Neural cell (in vitro differentiated cells): ENCODE measurements at regions not wholly inside any gene's neighbourhood (a gene's known extent, or its start where the extent isn't known, plus 50 kb on each side); places are given as distances from the start of the nearest gene placed in this dataset.

Source experiments
- H2AFZ ChIP-seq: fragments of 200-600, 300-800 bp; sonication (generic), shearing (Covaris generic); 2 replicates; pipeline ENCODE4 v1.6.0; 2014; ENCODE audit warnings: low read depth, mild to moderate bottlenecking, antibody characterized with exemption, low read length, moderate library complexity
- H3F3A ChIP-seq: fragments of 200-600 bp; shearing (Covaris generic); 2 replicates; pipeline ENCODE4 v1.6.1; 2016; ENCODE audit warnings: mild to moderate bottlenecking, moderate library complexity, mixed read lengths, antibody characterized with exemption, low read length; ENCODE audit not compliant: insufficient read depth, poor library complexity, severe bottlenecking
- H3K27ac ChIP-seq: fragments of 200-600, 300-800 bp; sonication (generic), shearing (Covaris generic); 2 replicates; pipeline ENCODE4 v1.5.1; 2014; ENCODE audit warnings: mild to moderate bottlenecking, low read length, moderate library complexity
- H3K27me3 ChIP-seq: fragments of 300-800, 200-600 bp; sonication (generic), shearing (Covaris generic); 2 replicates; pipeline ENCODE4 v1.6.0; 2014; ENCODE audit warnings: mild to moderate bottlenecking, low read depth, low read length, moderate library complexity; ENCODE audit not compliant: insufficient read depth
- H3K36me3 ChIP-seq: fragments of 300-800, 200-600 bp; sonication (generic), shearing (Covaris generic); 2 replicates; pipeline ENCODE4 v1.5.1; 2014; ENCODE audit warnings: mild to moderate bottlenecking, antibody characterized with exemption, low read length, moderate library complexity; ENCODE audit not compliant: insufficient read depth
- H3K4me2 ChIP-seq: fragments of 300-800, 200-600 bp; sonication (generic), shearing (Covaris generic); 2 replicates; pipeline ENCODE4 v1.6.0; 2014; ENCODE audit warnings: mild to moderate bottlenecking, low read length
- H3K4me3 ChIP-seq: fragments of 300-800, 200-600 bp; sonication (generic), shearing (Covaris generic); 2 replicates; pipeline ENCODE4 v1.5.1; 2014; ENCODE audit warnings: mild to moderate bottlenecking, low read length, moderate library complexity
- H3K79me2 ChIP-seq: fragments of 200-600 bp; shearing (Covaris generic); replicated peaks from 2 replicates; pipeline ENCODE4 v1.6.0; 2014; ENCODE audit warnings: mild to moderate bottlenecking, low read length, moderate library complexity; ENCODE audit not compliant: insufficient read depth
- H3K9ac ChIP-seq: fragments of 300-800, 200-600 bp; sonication (generic), shearing (Covaris generic); 2 replicates; pipeline ENCODE4 v1.6.1; 2016; ENCODE audit warnings: mild to moderate bottlenecking, low read length, mixed read lengths
- H3K9me2 ChIP-seq: fragments of 200-600 bp; shearing (Covaris generic); 2 replicates; pipeline ENCODE4 v1.6.1; 2016; ENCODE audit warnings: mild to moderate bottlenecking, low read length, mixed read lengths; ENCODE audit not compliant: insufficient read depth
- H3K9me3 ChIP-seq: fragments of 200-600, 300-800 bp; sonication (generic), shearing (Covaris generic); 2 replicates; pipeline ENCODE4 v1.6.1; 2016; ENCODE audit warnings: mild to moderate bottlenecking, mixed run types, low read length, moderate library complexity, mixed read lengths
- H4K20me1 ChIP-seq: fragments of 200-600 bp; shearing (Covaris generic); 2 replicates; pipeline ENCODE4 v1.6.1; 2016; ENCODE audit warnings: mild to moderate bottlenecking, mixed run types; ENCODE audit not compliant: insufficient read depth
- EP300 ChIP-seq: fragments of 450-650 bp; conservative IDR thresholded peaks from 2 replicates; pipeline ENCODE4 v1.6.1; 2014; ENCODE audit warnings: antibody characterized with exemption, mild to moderate bottlenecking, moderate library complexity; ENCODE audit not compliant: poor library complexity, severe bottlenecking
- EZH2 ChIP-seq: fragments of 200-600, 300-800 bp; shearing (Covaris generic), sonication (generic); IDR thresholded peaks from 2 replicates; pipeline ENCODE4 v1.6.1; 2014; ENCODE audit warnings: antibody characterized with exemption, low read length, borderline replicate concordance, mild to moderate bottlenecking; ENCODE audit not compliant: insufficient read depth, poor library complexity, severe bottlenecking
- MXI1 ChIP-seq: fragments of 450-650 bp; conservative IDR thresholded peaks from 2 replicates; pipeline ENCODE4 v1.6.1; 2014; ENCODE audit warnings: antibody characterized with exemption, mild to moderate bottlenecking; ENCODE audit not compliant: poor library complexity, severe bottlenecking
- POLR2AphosphoS5 ChIP-seq: IDR thresholded peaks from 2 replicates; pipeline ENCODE4 v1.6.1; 2012
- RAD21 ChIP-seq: fragments of 450-650 bp; conservative IDR thresholded peaks from 2 replicates; pipeline ENCODE4 v1.6.1; 2014; ENCODE audit warnings: antibody characterized with exemption, mild to moderate bottlenecking, moderate library complexity
- SMC3 ChIP-seq: fragments of 450-650 bp; conservative IDR thresholded peaks from 2 replicates; pipeline ENCODE4 v1.6.1; 2014; ENCODE audit warnings: antibody characterized with exemption, mild to moderate bottlenecking, moderate library complexity; ENCODE audit not compliant: poor library complexity
- TAF1 ChIP-seq: IDR thresholded peaks from 2 replicates; pipeline ENCODE4 v1.6.1; 2012; ENCODE audit warnings: low read depth
- TF ChIP-seq, protein P1 (sequence below): IDR thresholded peaks from 2 replicates; pipeline ENCODE4 v1.6.1; 2012; ENCODE audit warnings: borderline replicate concordance
- TF ChIP-seq, protein P2 (sequence below): fragments of 450-650 bp; IDR thresholded peaks from 2 replicates; pipeline ENCODE4 v1.5.1; 2014; ENCODE audit warnings: antibody characterized with exemption, mild to moderate bottlenecking, moderate library complexity; ENCODE audit not compliant: poor library complexity, severe bottlenecking

GRCh38 chr11:95688015-95688414, 101.6 kb downstream of the FAM76B start:
- H3K27me3 ChIP-seq: no peaks in the 10 kb centered on the region

GRCh38 chr11:95686265-95686664, 103.3 kb downstream of the FAM76B start:
- Histone ChIP-seq H3K79me2 (no peaks in the 10 kb centered on the region), H3K27me3 (no peaks in the 10 kb centered on the region), H3K9me3 (no peaks in the 10 kb centered on the region), H3K9ac (no peak overlapping the region), H3F3A (no peaks in the 10 kb centered on the region), H3K27ac (no peak overlapping the region), H3K4me3 (no peak overlapping the region), H4K20me1 (no peaks in the 10 kb centered on the region), H3K4me2 (no peak overlapping the region), H3K36me3 (no peaks in the 10 kb centered on the region), H3K9me2 (no peaks in the 10 kb centered on the region), H2AFZ (no peak overlapping the region)
- TF ChIP-seq MXI1: no peak
- TF ChIP-seq, protein P1, sequence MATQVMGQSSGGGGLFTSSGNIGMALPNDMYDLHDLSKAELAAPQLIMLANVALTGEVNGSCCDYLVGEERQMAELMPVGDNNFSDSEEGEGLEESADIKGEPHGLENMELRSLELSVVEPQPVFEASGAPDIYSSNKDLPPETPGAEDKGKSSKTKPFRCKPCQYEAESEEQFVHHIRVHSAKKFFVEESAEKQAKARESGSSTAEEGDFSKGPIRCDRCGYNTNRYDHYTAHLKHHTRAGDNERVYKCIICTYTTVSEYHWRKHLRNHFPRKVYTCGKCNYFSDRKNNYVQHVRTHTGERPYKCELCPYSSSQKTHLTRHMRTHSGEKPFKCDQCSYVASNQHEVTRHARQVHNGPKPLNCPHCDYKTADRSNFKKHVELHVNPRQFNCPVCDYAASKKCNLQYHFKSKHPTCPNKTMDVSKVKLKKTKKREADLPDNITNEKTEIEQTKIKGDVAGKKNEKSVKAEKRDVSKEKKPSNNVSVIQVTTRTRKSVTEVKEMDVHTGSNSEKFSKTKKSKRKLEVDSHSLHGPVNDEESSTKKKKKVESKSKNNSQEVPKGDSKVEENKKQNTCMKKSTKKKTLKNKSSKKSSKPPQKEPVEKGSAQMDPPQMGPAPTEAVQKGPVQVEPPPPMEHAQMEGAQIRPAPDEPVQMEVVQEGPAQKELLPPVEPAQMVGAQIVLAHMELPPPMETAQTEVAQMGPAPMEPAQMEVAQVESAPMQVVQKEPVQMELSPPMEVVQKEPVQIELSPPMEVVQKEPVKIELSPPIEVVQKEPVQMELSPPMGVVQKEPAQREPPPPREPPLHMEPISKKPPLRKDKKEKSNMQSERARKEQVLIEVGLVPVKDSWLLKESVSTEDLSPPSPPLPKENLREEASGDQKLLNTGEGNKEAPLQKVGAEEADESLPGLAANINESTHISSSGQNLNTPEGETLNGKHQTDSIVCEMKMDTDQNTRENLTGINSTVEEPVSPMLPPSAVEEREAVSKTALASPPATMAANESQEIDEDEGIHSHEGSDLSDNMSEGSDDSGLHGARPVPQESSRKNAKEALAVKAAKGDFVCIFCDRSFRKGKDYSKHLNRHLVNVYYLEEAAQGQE: no peak
- TF ChIP-seq TAF1: no peak
- TF ChIP-seq SMC3: no peak
- TF ChIP-seq EP300: no peak
- no peak for TF ChIP-seq RAD21
- no peak for TF ChIP-seq POLR2AphosphoS5
- no peak for TF ChIP-seq EZH2
- TF ChIP-seq, protein P2, sequence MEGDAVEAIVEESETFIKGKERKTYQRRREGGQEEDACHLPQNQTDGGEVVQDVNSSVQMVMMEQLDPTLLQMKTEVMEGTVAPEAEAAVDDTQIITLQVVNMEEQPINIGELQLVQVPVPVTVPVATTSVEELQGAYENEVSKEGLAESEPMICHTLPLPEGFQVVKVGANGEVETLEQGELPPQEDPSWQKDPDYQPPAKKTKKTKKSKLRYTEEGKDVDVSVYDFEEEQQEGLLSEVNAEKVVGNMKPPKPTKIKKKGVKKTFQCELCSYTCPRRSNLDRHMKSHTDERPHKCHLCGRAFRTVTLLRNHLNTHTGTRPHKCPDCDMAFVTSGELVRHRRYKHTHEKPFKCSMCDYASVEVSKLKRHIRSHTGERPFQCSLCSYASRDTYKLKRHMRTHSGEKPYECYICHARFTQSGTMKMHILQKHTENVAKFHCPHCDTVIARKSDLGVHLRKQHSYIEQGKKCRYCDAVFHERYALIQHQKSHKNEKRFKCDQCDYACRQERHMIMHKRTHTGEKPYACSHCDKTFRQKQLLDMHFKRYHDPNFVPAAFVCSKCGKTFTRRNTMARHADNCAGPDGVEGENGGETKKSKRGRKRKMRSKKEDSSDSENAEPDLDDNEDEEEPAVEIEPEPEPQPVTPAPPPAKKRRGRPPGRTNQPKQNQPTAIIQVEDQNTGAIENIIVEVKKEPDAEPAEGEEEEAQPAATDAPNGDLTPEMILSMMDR: no peak

More at GRCh38 chr11:95688015-95688414, 101.6 kb downstream of the FAM76B start:
- Histone ChIP-seq H3K9me3 (no peaks in the 10 kb centered on the region), H3K4me3 (no peak overlapping the region), H3K9ac (no peak overlapping the region), H3K36me3 (no peaks in the 10 kb centered on the region), H3K9me2 (no peaks in the 10 kb centered on the region), H3K4me2 (no peak overlapping the region), H3K27ac (no peak overlapping the region), H4K20me1 (no peaks in the 10 kb centered on the region), H2AFZ (no peak overlapping the region), H3K79me2 (no peaks in the 10 kb centered on the region), H3F3A (no peaks in the 10 kb centered on the region)
- no peak for TF ChIP-seq SMC3
- no peak for TF ChIP-seq EP300
- no peak for TF ChIP-seq POLR2AphosphoS5
- TF ChIP-seq EZH2: no peak
- no peak for TF ChIP-seq RAD21

DNA sequence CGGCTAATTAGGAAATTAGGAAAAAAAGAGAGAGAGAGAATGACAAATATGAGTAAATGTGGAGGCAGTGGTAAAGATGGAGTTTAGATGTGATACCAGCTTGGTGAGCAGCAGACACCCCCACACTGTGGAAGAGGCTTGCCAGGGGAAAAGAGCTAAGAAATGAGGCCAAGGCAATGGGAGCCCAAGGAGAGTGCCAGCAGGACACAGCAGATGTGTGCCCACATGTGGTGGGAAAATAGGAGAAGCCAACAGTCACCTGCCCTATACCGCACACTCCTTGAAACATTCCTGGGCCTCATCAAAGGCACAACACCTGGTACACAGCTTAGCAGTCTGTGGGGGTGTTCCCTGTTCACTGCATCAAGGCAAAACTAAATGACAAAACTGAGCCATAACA, 104.9 kb downstream of the FAM76B start:
- no peak for TF ChIP-seq EP300
- TF ChIP-seq SMC3: no peak
- no peak for TF ChIP-seq MXI1
- no peak for TF ChIP-seq POLR2AphosphoS5
- TF ChIP-seq TAF1: no peak
- TF ChIP-seq, protein P2: no peak
- no peak for TF ChIP-seq EZH2
- TF ChIP-seq RAD21: no peak
- TF ChIP-seq, protein P1: no peak
- no peak overlapping the region for H3K27ac ChIP-seq

More for the DNA sequence above, 104.9 kb downstream of the FAM76B start:
- Histone ChIP-seq H3K9me3 (no peaks in the 10 kb centered on the region), H4K20me1 (no peaks in the 10 kb centered on the region), H3K9me2 (no peaks in the 10 kb centered on the region), H3K9ac (no peak overlapping the region), H2AFZ (no peak overlapping the region), H3K36me3 (no peaks in the 10 kb centered on the region), H3F3A (no peaks in the 10 kb centered on the region), H3K4me3 (no peak overlapping the region), H3K4me2 (no peak overlapping the region), H3K27me3 (no peaks in the 10 kb centered on the region), H3K79me2 (no peaks in the 10 kb centered on the region)
